H9 (cell line): ENCODE measurements at regions not wholly inside any gene's neighbourhood (a gene's known extent, or its start where the extent isn't known, plus 50 kb on each side); places are given as distances from the start of the nearest gene placed in this dataset.

ENCODE experiments used
- DNase-seq: peaks from one replicate; pipeline ENCODE4 v3.0.0-alpha.2; 2017
- H2AFZ ChIP-seq: one replicate; pipeline ENCODE4 v1.6.1; 2013; ENCODE audit warnings: mild to moderate bottlenecking, low read length, control low read depth, moderate library complexity
- H2AK5ac ChIP-seq: 2 replicates; pipeline ENCODE4 v1.6.1; 2013; ENCODE audit warnings: low read length, control low read depth, mixed read lengths; ENCODE audit not compliant: insufficient read length
- H2BK120ac ChIP-seq: one replicate; pipeline ENCODE4 v1.6.1; 2013; ENCODE audit warnings: low read depth, mild to moderate bottlenecking, low read length, control low read depth, inconsistent platforms; ENCODE audit not compliant: poor library complexity, severe bottlenecking
- H2BK12ac ChIP-seq: 2 replicates; pipeline ENCODE4 v1.6.1; 2013; ENCODE audit warnings: low read length, control low read depth, mixed read lengths, low read depth; ENCODE audit not compliant: insufficient read length
- H2BK15ac ChIP-seq: 2 replicates; pipeline ENCODE4 v1.6.1; 2013; ENCODE audit warnings: low read depth, low read length, control low read depth
- H2BK20ac ChIP-seq: one replicate; pipeline ENCODE4 v1.6.1; 2013; ENCODE audit warnings: low read depth, mild to moderate bottlenecking, low read length, control low read depth, inconsistent platforms; ENCODE audit not compliant: poor library complexity, severe bottlenecking
- H2BK5ac ChIP-seq: 2 replicates; pipeline ENCODE4 v1.6.1; 2013; ENCODE audit warnings: low read length, control low read depth, mixed read lengths; ENCODE audit not compliant: insufficient read length
- H3K14ac ChIP-seq: 2 replicates; pipeline ENCODE4 v1.6.1; 2013; ENCODE audit warnings: low read length, control low read depth; ENCODE audit not compliant: insufficient read depth
- H3K18ac ChIP-seq: 2 replicates; pipeline ENCODE4 v1.6.1; 2013; ENCODE audit warnings: low read depth, mild to moderate bottlenecking, mixed read lengths, low read length, control low read depth; ENCODE audit not compliant: insufficient read length
- H3K23ac ChIP-seq: 2 replicates; pipeline ENCODE4 v1.6.1; 2013; ENCODE audit warnings: low read length, control low read depth, mixed read lengths, low read depth; ENCODE audit not compliant: insufficient read length
- H3K23me2 ChIP-seq: 2 replicates; pipeline ENCODE4 v1.6.1; 2013; ENCODE audit warnings: low read depth, mild to moderate bottlenecking, mixed read lengths, low read length, control low read depth; ENCODE audit not compliant: insufficient read length, poor library complexity, severe bottlenecking
- H3K27ac ChIP-seq: 2 replicates; pipeline ENCODE4 v1.5.1; 2013; ENCODE audit warnings: low read length, control low read depth, mixed read lengths, low read depth; ENCODE audit not compliant: insufficient read length
- H3K27me3 ChIP-seq: 2 replicates; pipeline ENCODE4 v1.6.1; 2013; ENCODE audit warnings: low read length, control low read depth, inconsistent platforms; ENCODE audit not compliant: insufficient read depth
- H3K4ac ChIP-seq: 2 replicates; pipeline ENCODE4 v1.6.1; 2013; ENCODE audit warnings: low read depth, mild to moderate bottlenecking, control low read depth, inconsistent platforms, low read length, moderate library complexity
- H3K4me1 ChIP-seq: 2 replicates; pipeline ENCODE4 v1.6.1; 2013; ENCODE audit warnings: low read length, control low read depth, inconsistent platforms; ENCODE audit not compliant: insufficient read depth
- H3K4me2 ChIP-seq: 2 replicates; pipeline ENCODE4 v1.6.1; 2013; ENCODE audit warnings: low read length, control low read depth, mixed read lengths; ENCODE audit not compliant: insufficient read length, insufficient read depth
- H3K56ac ChIP-seq: 2 replicates; pipeline ENCODE4 v1.6.1; 2013; ENCODE audit warnings: low read depth, mild to moderate bottlenecking, mixed read lengths, low read length, control low read depth; ENCODE audit not compliant: insufficient read length
- H3K79me1 ChIP-seq: 2 replicates; pipeline ENCODE4 v1.6.1; 2013; ENCODE audit warnings: low read depth, mild to moderate bottlenecking, moderate library complexity, low read length, control low read depth, inconsistent platforms; ENCODE audit not compliant: insufficient read depth, poor library complexity, severe bottlenecking
- H3K79me2 ChIP-seq: 2 replicates; pipeline ENCODE4 v1.6.1; 2013; ENCODE audit warnings: low read length, control low read depth, inconsistent platforms; ENCODE audit not compliant: insufficient read depth
- H3K9ac ChIP-seq: 2 replicates; pipeline ENCODE4 v1.6.1; 2013; ENCODE audit warnings: low read length, control low read depth, mixed read lengths; ENCODE audit not compliant: insufficient read length; ENCODE audit errors: extremely low read depth
- H3K9me3 ChIP-seq: one replicate; pipeline ENCODE4 v1.6.1; 2013; ENCODE audit warnings: low read depth, low read length, inconsistent platforms; ENCODE audit not compliant: control insufficient read depth
- H3T11ph ChIP-seq: one replicate; pipeline ENCODE4 v1.6.1; 2013; ENCODE audit warnings: mild to moderate bottlenecking, low read length, control low read depth, inconsistent platforms
- H4K20me1 ChIP-seq: one replicate; pipeline ENCODE4 v1.6.1; 2013; ENCODE audit not compliant: control insufficient read depth, insufficient read length, insufficient read depth
- H4K5ac ChIP-seq: 2 replicates; pipeline ENCODE4 v1.6.1; 2013; ENCODE audit warnings: low read depth, mild to moderate bottlenecking, mixed read lengths, low read length, control low read depth; ENCODE audit not compliant: insufficient read length
- H4K8ac ChIP-seq: replicated peaks from 2 replicates; pipeline ENCODE4 v1.6.1; 2013; ENCODE audit warnings: low read length, control low read depth, mixed read lengths, low read depth; ENCODE audit not compliant: insufficient read length
- H4K91ac ChIP-seq: 2 replicates; pipeline ENCODE4 v1.6.1; 2013; ENCODE audit warnings: low read depth, mild to moderate bottlenecking, moderate library complexity, mixed read lengths, low read length, control low read depth; ENCODE audit not compliant: insufficient read length
- H3K27ac Mint-ChIP-seq, 3 experiments: 2 replicates in 2 of 3; 3 replicates in 1 of 3; pipeline ENCODE4 v1.8.0; 2020 to 2021; ENCODE audit warnings: mixed read lengths in 3 of 3, mild to moderate bottlenecking in 1 of 3, moderate library complexity in 1 of 3
- H3K27me3 Mint-ChIP-seq: 2 replicates; pipeline ENCODE4 v1.8.0; 2021; ENCODE audit warnings: low read depth, mild to moderate bottlenecking, moderate library complexity, mixed read lengths
- H3K36me3 Mint-ChIP-seq, 3 experiments: 2 replicates in 2 of 3; 3 replicates in 1 of 3; pipeline ENCODE4 v1.8.0; 2020 to 2021; ENCODE audit warnings: low read depth in 3 of 3, mixed read lengths in 3 of 3; ENCODE audit not compliant: insufficient read depth in 1 of 3
- H3K4me1 Mint-ChIP-seq, 2 experiments: 2 replicates each; pipeline ENCODE4 v1.8.0; 2020; ENCODE audit warnings: mixed read lengths in 2 of 2
- H3K4me3 Mint-ChIP-seq, 2 experiments: 2 replicates in 1 of 2; 3 replicates in 1 of 2; pipeline ENCODE4 v1.8.0; 2020 to 2021; ENCODE audit warnings: mild to moderate bottlenecking in 2 of 2, mixed read lengths in 2 of 2, moderate library complexity in 1 of 2
- H3K9me3 Mint-ChIP-seq, 2 experiments: 2 replicates in 1 of 2; 3 replicates in 1 of 2; pipeline ENCODE4 v1.8.0; 2020; ENCODE audit warnings: mild to moderate bottlenecking in 2 of 2, mixed read lengths in 2 of 2, moderate library complexity in 1 of 2
- WGBS: extraction: QIAGEN DNeasy Blood & Tissue Kit; methylation state at CpG from one replicate; pipeline ENCODE4 v1.1.7; 2013; ENCODE audit warnings: missing lambda C conversion rate, low lambda C conversion rate, mixed read lengths; ENCODE audit not compliant: insufficient read length; ENCODE audit errors: extremely low coverage; 5-methylcytosine and 5-hydroxymethylcytosine counted together
- TF ChIP-seq, protein P1 (sequence below): fragments of 200-600 bp; sonication (generic); conservative IDR thresholded peaks from 3 replicates; pipeline ENCODE4 v1.8.0; 2021; ENCODE audit warnings: antibody characterized with exemption, mild to moderate bottlenecking

DNA sequence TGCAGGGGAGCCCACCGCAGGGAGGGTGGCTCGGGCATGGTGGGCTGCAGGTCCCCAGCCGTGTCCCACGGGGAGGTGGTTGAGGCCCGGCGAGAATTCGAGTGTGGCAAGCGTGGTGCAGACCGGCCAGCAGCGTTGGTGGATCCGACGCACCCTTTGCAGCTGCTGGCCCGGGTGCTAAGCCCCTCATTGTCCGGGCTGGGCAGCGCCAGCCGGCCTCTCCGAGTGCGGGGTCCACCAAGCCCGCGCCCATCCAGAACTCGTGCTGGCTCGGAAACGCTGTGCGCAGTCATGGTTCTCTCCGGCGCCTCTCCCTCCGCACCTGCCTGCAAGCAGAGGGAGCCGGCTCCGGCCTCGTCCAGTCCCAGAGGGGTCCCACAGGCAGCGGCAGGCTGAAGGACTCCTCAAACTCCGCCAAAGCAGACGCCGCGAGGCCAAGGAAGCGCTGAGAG, 177.0 kb upstream of the SLC35G4 start:
- Mint-ChIP-seq H3K27ac (no peak overlapping the region), H3K4me1 (no peaks in the 10 kb centered on the region), H3K27me3 (peaks cover 10% of the 10 kb centered on the region), H3K36me3 (0 out of 7 replicates have a peak, but pooled peaks cover 0 to 3% (median 0%) of the 10 kb centered on the region in 3 experiments), H3K4me3 (no peak overlapping the region), H3K9me3 (peaks cover 0 to 3% of the 10 kb centered on the region in 2 experiments; a peak in 2 of 5 replicates)
- H3K79me1 ChIP-seq, result no peaks in the 10 kb centered on the region
- H3K79me2 ChIP-seq, result 0 out of 2 replicates have a peak, but pooled peaks cover 2% of the 10 kb centered on the region
- H3K23me2 ChIP-seq, result no peaks in the 10 kb centered on the region
- H3K14ac ChIP-seq, result no peak overlapping the region
- no peak overlapping the region for H2BK20ac ChIP-seq
- H3K23ac ChIP-seq, result no peak overlapping the region
- H3K9ac ChIP-seq, result no peak overlapping the region
- no peak overlapping the region for H3K27ac ChIP-seq
- no CpG with 5 or more reads among the region's 36 CpGs for whole genome bisulfite sequencing
- H2BK15ac ChIP-seq, result no peak overlapping the region
- H4K20me1 ChIP-seq, result no peaks in the 10 kb centered on the region
- no peak overlapping the region for H3K4ac ChIP-seq
- no peak overlapping the region for H4K91ac ChIP-seq
- no peak overlapping the region for H3T11ph ChIP-seq
- no peak overlapping the region for H2BK12ac ChIP-seq
- no peaks in the 10 kb centered on the region for H3K9me3 ChIP-seq
- no peak overlapping the region for H2BK5ac ChIP-seq
- TF ChIP-seq, protein P1, sequence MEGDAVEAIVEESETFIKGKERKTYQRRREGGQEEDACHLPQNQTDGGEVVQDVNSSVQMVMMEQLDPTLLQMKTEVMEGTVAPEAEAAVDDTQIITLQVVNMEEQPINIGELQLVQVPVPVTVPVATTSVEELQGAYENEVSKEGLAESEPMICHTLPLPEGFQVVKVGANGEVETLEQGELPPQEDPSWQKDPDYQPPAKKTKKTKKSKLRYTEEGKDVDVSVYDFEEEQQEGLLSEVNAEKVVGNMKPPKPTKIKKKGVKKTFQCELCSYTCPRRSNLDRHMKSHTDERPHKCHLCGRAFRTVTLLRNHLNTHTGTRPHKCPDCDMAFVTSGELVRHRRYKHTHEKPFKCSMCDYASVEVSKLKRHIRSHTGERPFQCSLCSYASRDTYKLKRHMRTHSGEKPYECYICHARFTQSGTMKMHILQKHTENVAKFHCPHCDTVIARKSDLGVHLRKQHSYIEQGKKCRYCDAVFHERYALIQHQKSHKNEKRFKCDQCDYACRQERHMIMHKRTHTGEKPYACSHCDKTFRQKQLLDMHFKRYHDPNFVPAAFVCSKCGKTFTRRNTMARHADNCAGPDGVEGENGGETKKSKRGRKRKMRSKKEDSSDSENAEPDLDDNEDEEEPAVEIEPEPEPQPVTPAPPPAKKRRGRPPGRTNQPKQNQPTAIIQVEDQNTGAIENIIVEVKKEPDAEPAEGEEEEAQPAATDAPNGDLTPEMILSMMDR, result no peak
- no peak overlapping the region for H3K56ac ChIP-seq
- no peak overlapping the region for H3K18ac ChIP-seq
- no peak overlapping the region for H2AK5ac ChIP-seq
- no peak overlapping the region for H4K5ac ChIP-seq
- no peak overlapping the region for H3K4me2 ChIP-seq
- no peak overlapping the region for H4K8ac ChIP-seq
- no peak overlapping the region for H2AFZ ChIP-seq
- H3K27me3 ChIP-seq, result no peaks in the 10 kb centered on the region
- DNase-seq, result no peak
- no peaks in the 10 kb centered on the region for H3K4me1 ChIP-seq
- H2BK120ac ChIP-seq, result no peak overlapping the region
